Natural killer cell (primary cell): ENCODE measurements at regions not wholly inside any gene's neighbourhood (a gene's known extent, or its start where the extent isn't known, plus 50 kb on each side); places are given as distances from the start of the nearest gene placed in this dataset.

Experiments
- ATAC-seq, 3 donors: fragments of 150-1000 bp in 2 of 3; fragments of 200-7000 bp in 1 of 3; cut with Tn5 transposase; 1 replicate in 1 of 3; 2 replicates in 2 of 3; pipeline ENCODE4 v1.10.0; 2021; ENCODE audit warnings: mild to moderate bottlenecking in 2 of 3, moderate library complexity in 2 of 3
- DNase-seq, 2 donors: peaks; one replicate each; pipeline versions ENCODE4 v3.0.0 to v3.0.0-alpha.2; 2013 to 2021; ENCODE audit warnings: mixed read lengths in 1 of 2
- H3K27ac ChIP-seq: one replicate; pipeline ENCODE4 v1.5.1; 2013; ENCODE audit warnings: mild to moderate bottlenecking, low read length
- H3K27me3 ChIP-seq: one replicate; pipeline ENCODE4 v1.6.1; 2013; ENCODE audit warnings: low read length; ENCODE audit not compliant: control insufficient read depth, insufficient read depth
- H3K36me3 ChIP-seq: one replicate; pipeline ENCODE4 v1.6.1; 2013; ENCODE audit warnings: low read length; ENCODE audit not compliant: control insufficient read depth, insufficient read depth
- H3K4me1 ChIP-seq: one replicate; pipeline ENCODE4 v1.6.1; 2013; ENCODE audit warnings: low read length; ENCODE audit not compliant: control insufficient read depth, insufficient read depth
- H3K4me3 ChIP-seq: one replicate; pipeline ENCODE4 v1.5.1; 2013; ENCODE audit warnings: low read length
- H3K9me3 ChIP-seq: one replicate; pipeline ENCODE4 v1.6.1; 2013; ENCODE audit warnings: low read length; ENCODE audit not compliant: control insufficient read depth, insufficient read depth
- H3K27ac Mint-ChIP-seq, 2 donors: one replicate each; pipeline ENCODE4 v1.8.0; 2022; ENCODE audit warnings: mild to moderate bottlenecking in 2 of 2, mixed read lengths in 2 of 2, moderate library complexity in 1 of 2
- H3K27me3 Mint-ChIP-seq, 2 donors: one replicate each; pipeline ENCODE4 v1.8.0; 2022; ENCODE audit warnings: low read depth in 2 of 2, mixed read lengths in 2 of 2
- H3K36me3 Mint-ChIP-seq: one replicate; pipeline ENCODE4 v1.8.0; 2022; ENCODE audit warnings: mixed read lengths
- H3K4me1 Mint-ChIP-seq, 2 donors: one replicate each; pipeline ENCODE4 v1.8.0; 2022; ENCODE audit warnings: mixed read lengths in 2 of 2
- H3K4me3 Mint-ChIP-seq: one replicate; pipeline ENCODE4 v1.8.0; 2022; ENCODE audit warnings: mild to moderate bottlenecking, moderate library complexity, mixed read lengths
- H3K9me3 Mint-ChIP-seq, 2 donors: one replicate each; pipeline ENCODE4 v1.8.0; 2022; ENCODE audit warnings: mixed read lengths in 2 of 2
- CTCF ChIP-seq: fragments of 200-600 bp; IDR thresholded peaks from one replicate; pipeline ENCODE4 v1.8.0; 2022; ENCODE audit warnings: antibody characterized with exemption
- WGBS: methylation state at CpG from one replicate; pipeline ENCODE4 v1.1.7; 2013; ENCODE audit warnings: missing lambda C conversion rate; ENCODE audit not compliant: insufficient coverage; 5-methylcytosine and 5-hydroxymethylcytosine counted together
- intact Hi-C: fragments of 100-400 bp; cut with micrococcal nuclease; formaldehyde crosslinking; loops from one replicate; pipeline ENCODE4 v1.14.2; 2022

- Histone ChIP-seq H3K9me3 (no peaks in the 10 kb centered on the region), H3K27ac (no peak overlapping the region), H3K4me3 (no peak overlapping the region), H3K4me1 (no peaks in the 10 kb centered on the region), H3K36me3 (no peaks in the 10 kb centered on the region), H3K27me3 (no peaks in the 10 kb centered on the region)
- ATAC-seq, result no peak
- no peak for DNase-seq
- intact Hi-C loops, result no loop called here
- no peaks in the 10 kb centered on the region for H3K4me1 Mint-ChIP-seq
- H3K27me3 Mint-ChIP-seq, result no peaks in the 10 kb centered on the region
- TF ChIP-seq CTCF, result no peak
- no peaks in the 10 kb centered on the region for H3K36me3 Mint-ChIP-seq
- no peaks in the 10 kb centered on the region for H3K9me3 Mint-ChIP-seq
- WGBS, result 88% methylated on average over 14 of the region's 14 CpGs
- H3K27ac Mint-ChIP-seq, result no peak overlapping the region
- H3K4me3 Mint-ChIP-seq, result no peak overlapping the region
These were observed 108.6 kb upstream of the TRIM2 start for GRCh38 chr4:153095448-153096204.

DNA sequence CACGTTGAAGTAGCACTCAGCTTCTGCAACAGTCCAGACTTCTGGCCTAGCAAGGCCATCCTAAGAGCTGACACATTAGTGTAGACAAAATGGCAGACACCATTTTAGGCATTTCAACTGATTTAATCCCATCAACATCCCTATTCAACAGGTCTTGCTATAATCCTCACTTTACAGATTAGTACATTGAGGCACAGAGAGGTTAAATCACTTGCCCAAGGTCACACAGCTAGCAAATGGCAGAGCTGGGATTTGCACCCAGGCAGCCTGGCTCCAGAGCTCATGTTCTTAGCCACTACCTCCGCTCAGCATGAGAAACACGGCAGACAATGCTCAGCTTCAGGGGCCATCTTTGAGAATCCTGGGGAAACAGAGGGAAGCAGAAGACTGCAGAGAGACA, 107.9 kb upstream of the TRIM2 start:
- Mint-ChIP-seq H3K4me3 (no peak overlapping the region), H3K36me3 (no peaks in the 10 kb centered on the region), H3K27ac (no peak overlapping the region), H3K27me3 (peaks cover 0 to under 1% of the 10 kb centered on the region in 2 donors), H3K9me3 (no peaks in the 10 kb centered on the region), H3K4me1 (no peaks in the 10 kb centered on the region)
- Histone ChIP-seq H3K27me3 (no peaks in the 10 kb centered on the region), H3K4me1 (no peaks in the 10 kb centered on the region), H3K9me3 (no peaks in the 10 kb centered on the region), H3K36me3 (no peaks in the 10 kb centered on the region), H3K27ac (no peak overlapping the region), H3K4me3 (no peak overlapping the region)
- TF ChIP-seq CTCF, result no peak
- DNase-seq, result no peak
- 98% methylated on average over 3 of the region's 3 CpGs for WGBS
- intact Hi-C loops, result no loop called here
- ATAC-seq, result no peak

DNA sequence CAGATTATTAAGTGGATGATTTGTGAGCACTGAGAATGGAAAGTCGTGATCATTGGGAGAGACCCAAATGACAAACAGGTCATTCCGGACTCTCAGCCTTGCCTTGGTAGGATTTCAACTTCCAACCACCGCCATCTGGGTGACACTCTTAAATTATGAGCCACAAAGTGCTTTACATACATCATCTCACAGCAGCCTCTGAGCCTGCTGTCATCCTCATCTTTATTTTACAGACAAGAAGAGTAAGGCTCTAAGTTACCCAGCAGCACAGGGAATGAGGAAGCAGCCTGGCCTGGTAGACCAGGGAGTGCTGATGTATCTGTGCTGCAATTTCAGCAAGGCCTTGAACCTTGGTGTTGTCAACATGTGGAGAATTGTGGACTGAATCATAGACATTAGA, 105.8 kb upstream of the TRIM2 start:
- TF ChIP-seq CTCF, result no peak
- intact Hi-C loops, result no loop called here
- no peaks in the 10 kb centered on the region for H3K27me3 ChIP-seq
- H3K4me1 Mint-ChIP-seq, result no peaks in the 10 kb centered on the region
- H3K27me3 Mint-ChIP-seq, result peaks cover 0 to 10% of the 10 kb centered on the region in 2 donors
- H3K4me3 Mint-ChIP-seq, result no peak overlapping the region
- 59% methylated on average over 3 of the region's 3 CpGs for WGBS
- no peak overlapping the region for H3K27ac Mint-ChIP-seq
- H3K4me1 ChIP-seq, result no peaks in the 10 kb centered on the region
- H3K36me3 ChIP-seq, result no peaks in the 10 kb centered on the region
- H3K9me3 ChIP-seq, result no peaks in the 10 kb centered on the region
- H3K4me3 ChIP-seq, result no peak overlapping the region
- DNase-seq, result no peak
- ATAC-seq, result no peak
- H3K9me3 Mint-ChIP-seq, result no peaks in the 10 kb centered on the region
- no peak overlapping the region for H3K27ac ChIP-seq
- no peaks in the 10 kb centered on the region for H3K36me3 Mint-ChIP-seq
